ENCODE measurements at regions not wholly inside any gene's neighbourhood (a gene's known extent, or its start where the extent isn't known, plus 50 kb on each side); places are given as distances from the start of the nearest gene placed in this dataset.

GRCh38 chr5:152905286-152905685 is 500.2 kb upstream of the NMUR2 start:
- TF ChIP-seq, protein P1, sequence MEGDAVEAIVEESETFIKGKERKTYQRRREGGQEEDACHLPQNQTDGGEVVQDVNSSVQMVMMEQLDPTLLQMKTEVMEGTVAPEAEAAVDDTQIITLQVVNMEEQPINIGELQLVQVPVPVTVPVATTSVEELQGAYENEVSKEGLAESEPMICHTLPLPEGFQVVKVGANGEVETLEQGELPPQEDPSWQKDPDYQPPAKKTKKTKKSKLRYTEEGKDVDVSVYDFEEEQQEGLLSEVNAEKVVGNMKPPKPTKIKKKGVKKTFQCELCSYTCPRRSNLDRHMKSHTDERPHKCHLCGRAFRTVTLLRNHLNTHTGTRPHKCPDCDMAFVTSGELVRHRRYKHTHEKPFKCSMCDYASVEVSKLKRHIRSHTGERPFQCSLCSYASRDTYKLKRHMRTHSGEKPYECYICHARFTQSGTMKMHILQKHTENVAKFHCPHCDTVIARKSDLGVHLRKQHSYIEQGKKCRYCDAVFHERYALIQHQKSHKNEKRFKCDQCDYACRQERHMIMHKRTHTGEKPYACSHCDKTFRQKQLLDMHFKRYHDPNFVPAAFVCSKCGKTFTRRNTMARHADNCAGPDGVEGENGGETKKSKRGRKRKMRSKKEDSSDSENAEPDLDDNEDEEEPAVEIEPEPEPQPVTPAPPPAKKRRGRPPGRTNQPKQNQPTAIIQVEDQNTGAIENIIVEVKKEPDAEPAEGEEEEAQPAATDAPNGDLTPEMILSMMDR (IDR thresholded peaks at IDR 0.05), result no peak
- TF ChIP-seq EZH2 (IDR thresholded peaks at IDR 0.05; ENCODE audit: borderline replicate concordance, insufficient read depth, low read depth, low read length, poor library complexity, severe bottlenecking), result no peak
